Left lung (tissue), 4 donors: ENCODE measurements at regions not wholly inside any gene's neighbourhood (a gene's known extent, or its start where the extent isn't known, plus 50 kb on each side); places are given as distances from the start of the nearest gene placed in this dataset.

ENCODE experiments used
- ATAC-seq: fragments of 200-7000 bp; cut with Tn5 transposase; one replicate; pipeline ENCODE4 v1.9.1; 2020; ENCODE audit warnings: moderate library complexity
- DNase-seq, 4 donors: peaks; one replicate each; pipeline ENCODE4 v3.0.0-alpha.2; 2013 to 2020
- H3K27ac ChIP-seq, 2 donors: fragments of 200-600 bp; sonication (generic) in 1 of 2; one replicate each; pipeline versions ENCODE4 v1.5.0 to v1.8.0; 2020 to 2021
- H3K27me3 ChIP-seq, 2 donors: fragments of 200-600 bp; sonication (generic) in 1 of 2; one replicate each; pipeline versions ENCODE4 v1.5.0 to v1.8.0; 2020 to 2021
- H3K36me3 ChIP-seq, 2 donors: fragments of 200-600 bp; sonication (generic) in 1 of 2; one replicate each; pipeline versions ENCODE4 v1.5.0 to v1.8.0; 2020 to 2021
- H3K4me1 ChIP-seq, 2 donors: fragments of 200-600 bp; one replicate each; pipeline ENCODE4 v1.8.0; 2021
- H3K4me3 ChIP-seq, 2 donors: fragments of 200-600 bp; sonication (generic) in 1 of 2; one replicate each; pipeline versions ENCODE4 v1.5.0 to v1.8.0; 2020 to 2021; ENCODE audit warnings: mild to moderate bottlenecking in 1 of 2
- H3K9me3 ChIP-seq, 2 donors: fragments of 200-600 bp; sonication (generic) in 1 of 2; one replicate each; pipeline versions ENCODE4 v1.5.0 to v1.8.0; 2020 to 2021
- CTCF ChIP-seq, 2 donors: fragments of 200-600 bp; sonication (generic) in 1 of 2; IDR thresholded peaks; one replicate each; pipeline versions ENCODE4 v1.5.0 to v1.8.0; 2021; ENCODE audit warnings: antibody characterized with exemption in 2 of 2
- intact Hi-C, 2 donors: fragments of 100-400 bp; cut with DNase I; formaldehyde crosslinking; loops; one replicate each; pipeline versions ENCODE4 v1.11.2 to v1.14.2; 2022
- donor health status: DM: no; HTN: yes; CAD: no.
- donor health status: DM: no; HTN: no; CAD: no.

GRCh38 chr10:124324451-124324850 is 94.3 kb downstream of the OAT start:
- H3K9me3 ChIP-seq: no peaks in the 10 kb centered on the region
- ATAC-seq (no peak), DNase-seq (no peak)
- no peaks in the 10 kb centered on the region for H3K4me1 ChIP-seq
- H3K4me3 ChIP-seq: no peak overlapping the region
- intact Hi-C loops: no loop called here
- H3K36me3 ChIP-seq: no peaks in the 10 kb centered on the region
- H3K27ac ChIP-seq: no peak overlapping the region
- no peak for TF ChIP-seq CTCF (IDR thresholded peaks at IDR 0.05)
- H3K27me3 ChIP-seq: peaks cover 0 to 22% of the 10 kb centered on the region in 2 donors

GRCh38 chr10:124323806-124324205 is 94.9 kb downstream of the OAT start:
- Histone ChIP-seq H3K27ac (no peak overlapping the region), H3K4me3 (no peak overlapping the region), H3K27me3 (peaks cover 0 to 22% of the 10 kb centered on the region in 2 donors), H3K4me1 (no peaks in the 10 kb centered on the region), H3K36me3 (no peaks in the 10 kb centered on the region), H3K9me3 (no peaks in the 10 kb centered on the region)
- no peak for TF ChIP-seq CTCF (IDR thresholded peaks at IDR 0.05)
- intact Hi-C loops: no loop called here
- no peak for ATAC-seq
- DNase-seq: no peak

GRCh38 chr10:124323111-124323725 is 95.5 kb downstream of the OAT start:
- no peak overlapping the region for H3K27ac ChIP-seq

GRCh38 chr10:124322191-124322980 is 96.3 kb downstream of the OAT start:
- intact Hi-C loops: no loop called here
- no peak for ATAC-seq
- H3K36me3 ChIP-seq: no peaks in the 10 kb centered on the region
- H3K27me3 ChIP-seq: peaks cover 0 to 22% of the 10 kb centered on the region in 2 donors
- no peak overlapping the region for H3K27ac ChIP-seq
- H3K9me3 ChIP-seq: no peaks in the 10 kb centered on the region
- H3K4me3 ChIP-seq: no peak overlapping the region
- no peak for DNase-seq
- no peak for TF ChIP-seq CTCF (IDR thresholded peaks at IDR 0.05)
- H3K4me1 ChIP-seq: no peaks in the 10 kb centered on the region

More at GRCh38 chr10:124323111-124323725, 95.5 kb downstream of the OAT start:
- H3K4me1 ChIP-seq: no peaks in the 10 kb centered on the region
- ATAC-seq (no peak), DNase-seq (no peak)
- H3K9me3 ChIP-seq: no peaks in the 10 kb centered on the region
- peaks cover 0 to 22% of the 10 kb centered on the region in 2 donors for H3K27me3 ChIP-seq
- no peaks in the 10 kb centered on the region for H3K36me3 ChIP-seq
- intact Hi-C loops: no loop called here
- TF ChIP-seq CTCF (IDR thresholded peaks at IDR 0.05): no peak
- H3K4me3 ChIP-seq: no peak overlapping the region

GRCh38 chr10:124321433-124322089 is 97.2 kb downstream of the OAT start:
- no peak for DNase-seq
- Histone ChIP-seq H3K4me3 (no peak overlapping the region), H3K36me3 (no peaks in the 10 kb centered on the region), H3K27me3 (peaks cover 0 to 22% of the 10 kb centered on the region in 2 donors), H3K27ac (no peak overlapping the region), H3K4me1 (no peaks in the 10 kb centered on the region), H3K9me3 (no peaks in the 10 kb centered on the region)
- TF ChIP-seq CTCF (IDR thresholded peaks at IDR 0.05): no peak
- ATAC-seq: no peak
- intact Hi-C loops: no loop called here
